ENCODE measurements at regions not wholly inside any gene's neighbourhood (a gene's known extent, or its start where the extent isn't known, plus 50 kb on each side); places are given as distances from the start of the nearest gene placed in this dataset.

GRCh38 chr2:129467012-129467779, 512.3 kb upstream of the RAB6C start:
- TF ChIP-seq CTCF (IDR thresholded peaks at IDR 0.05): no peak
- no peak for TF ChIP-seq POLR2A (IDR thresholded peaks at IDR 0.05)

Data from testis (tissue), 2 donors.